ENCODE measurements at regions not wholly inside any gene's neighbourhood (a gene's known extent, or its start where the extent isn't known, plus 50 kb on each side); places are given as distances from the start of the nearest gene placed in this dataset.
"Not testable (repeated sequence)": the region's sequence is repeated elsewhere in the genome, so short reads cannot be mapped to it uniquely, and the experiment has no call there.

DNA sequence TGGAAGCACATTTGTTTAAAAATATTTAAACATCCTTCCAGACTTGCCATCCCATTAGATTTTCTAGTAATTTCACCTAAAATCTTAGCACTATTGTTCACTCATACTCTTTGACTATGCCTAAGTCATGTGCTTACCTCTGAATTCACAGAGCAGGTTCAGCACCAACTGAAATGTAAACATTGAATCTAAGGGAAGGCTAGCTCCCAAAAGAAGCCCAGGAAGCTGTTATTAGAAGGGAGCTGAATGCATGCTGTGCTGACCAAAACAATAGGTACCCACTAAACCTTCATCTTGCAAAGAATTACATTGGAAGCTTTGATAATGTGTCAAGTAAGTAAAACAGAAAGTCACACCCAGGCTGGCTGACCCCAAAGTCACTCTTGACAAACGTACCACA, 571.3 kb downstream of the GABRG2 start:
- no peak for DNase-seq

DNA sequence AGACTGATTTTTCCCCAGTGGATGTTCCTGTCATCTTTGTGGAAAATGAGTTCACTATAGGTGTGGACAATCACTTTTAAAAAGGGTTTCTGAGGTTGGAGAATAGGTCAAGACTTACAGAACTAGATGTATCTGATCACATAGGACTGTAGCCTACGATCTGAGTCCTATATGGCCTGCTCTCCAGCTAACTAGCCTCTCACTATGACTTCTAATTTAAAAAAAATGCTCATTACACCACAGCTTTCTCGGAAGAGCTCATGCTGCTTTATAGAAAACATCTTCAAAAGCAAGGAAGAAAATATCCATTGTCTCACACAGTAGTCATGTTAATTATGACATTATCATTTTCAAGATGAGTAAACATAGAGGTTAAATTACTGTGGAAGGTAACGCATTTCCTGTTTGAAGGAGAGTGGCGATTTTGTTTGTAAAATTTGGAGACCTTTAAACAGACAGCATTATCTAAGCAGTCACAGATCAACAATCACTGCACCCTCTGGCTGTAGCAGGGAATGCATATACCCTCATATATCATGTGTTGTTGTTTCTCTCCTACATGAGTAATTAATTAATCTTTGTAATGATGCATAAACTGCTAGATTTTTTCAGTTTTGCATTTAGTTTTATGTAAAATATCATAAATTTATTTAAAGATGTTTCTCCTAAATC, 573.7 kb downstream of the GABRG2 start:
- DNase-seq: no peak

DNA sequence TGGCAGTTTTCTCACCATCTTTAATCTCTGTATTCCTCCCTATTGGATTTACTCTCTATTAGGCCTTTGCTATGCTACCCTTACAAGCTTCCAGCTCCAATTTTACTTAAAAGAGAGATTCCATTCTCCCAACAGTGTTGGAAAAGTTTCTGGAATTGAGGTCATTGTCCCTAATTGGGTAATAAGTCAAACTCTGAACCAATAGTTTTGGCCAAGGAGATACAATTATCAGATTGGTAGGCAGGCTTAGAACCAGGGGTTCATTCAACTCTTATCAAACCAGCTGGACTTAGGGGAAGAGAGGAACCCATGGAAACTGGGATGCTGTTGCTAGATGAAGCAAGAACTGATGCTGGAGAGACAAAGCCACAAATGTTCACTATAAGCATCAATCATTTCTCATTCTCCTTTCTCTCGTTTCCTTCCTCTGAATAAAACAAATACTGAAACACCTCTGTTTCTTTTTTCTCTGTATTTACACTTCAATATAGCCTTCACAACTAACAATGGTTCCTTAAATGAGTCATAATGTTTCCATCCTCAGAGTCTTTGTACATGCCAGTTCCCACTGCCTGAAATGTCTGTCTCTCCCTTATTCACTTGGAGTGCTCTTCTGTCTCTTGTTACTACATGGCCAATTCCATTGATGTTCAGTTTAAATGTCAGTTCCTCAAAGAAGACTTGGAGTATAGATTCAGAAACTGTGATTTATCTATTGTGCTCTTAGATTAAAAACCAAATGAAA, 587.3 kb downstream of the GABRG2 start:
- DNase-seq: no peak

DNA sequence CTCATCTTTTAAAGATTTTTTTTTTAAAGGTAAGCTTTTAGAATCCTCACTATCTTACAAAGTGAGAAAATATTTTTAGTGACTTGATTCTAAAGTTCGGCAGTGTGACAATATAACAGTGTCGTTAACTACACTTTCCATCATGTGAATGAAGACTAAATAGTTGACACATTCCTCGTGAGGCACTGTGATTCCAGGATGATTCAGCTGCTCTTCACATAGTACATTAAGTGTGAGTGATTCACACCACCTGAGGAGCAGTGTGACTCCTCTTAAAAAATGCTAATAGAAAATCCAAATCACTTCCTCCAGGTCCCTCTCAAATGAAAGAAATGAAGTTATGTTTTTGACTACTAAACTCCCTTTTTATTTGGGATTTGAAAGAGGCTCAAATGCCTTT, 589.5 kb downstream of the GABRG2 start:
- DNase-seq: no peak

DNA sequence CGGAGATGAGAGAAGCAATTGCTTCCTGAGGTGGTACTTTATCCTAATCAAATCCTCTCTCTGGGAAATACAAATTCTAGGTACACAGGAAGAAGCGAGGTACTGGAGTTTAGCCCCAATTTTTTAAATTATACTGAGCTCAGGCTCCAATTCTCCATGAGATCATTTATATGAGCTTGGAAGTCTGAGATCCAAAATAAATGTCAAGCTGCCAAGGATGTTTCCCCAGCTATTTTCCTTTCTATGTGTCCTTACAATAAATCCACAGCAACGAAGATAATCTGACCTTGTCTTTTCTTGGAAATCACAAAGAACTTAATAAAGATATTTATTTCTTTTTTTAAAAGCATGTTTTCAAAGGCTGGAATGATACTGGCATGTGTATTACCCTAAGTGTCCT, 597.3 kb downstream of the GABRG2 start:
- no peak for DNase-seq

DNA sequence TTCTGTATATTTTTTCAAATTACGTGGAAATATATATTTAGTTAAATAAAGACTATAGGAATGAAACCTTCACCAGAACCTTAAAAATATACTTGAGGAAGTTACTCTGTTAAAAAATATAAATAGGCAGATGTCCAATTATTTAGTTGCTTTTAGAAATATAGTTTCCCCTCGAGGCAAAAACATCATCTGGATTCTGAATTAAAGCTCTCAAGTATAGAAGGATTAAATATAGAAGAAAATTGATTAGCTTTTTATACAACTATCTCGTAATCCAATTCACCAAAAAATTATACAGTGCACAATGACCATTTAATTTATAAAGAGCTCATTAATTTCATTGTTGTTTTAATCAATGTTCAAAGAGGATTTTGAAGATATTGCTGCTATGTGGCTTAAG, 601.4 kb downstream of the GABRG2 start:
- no peak for DNase-seq

DNA sequence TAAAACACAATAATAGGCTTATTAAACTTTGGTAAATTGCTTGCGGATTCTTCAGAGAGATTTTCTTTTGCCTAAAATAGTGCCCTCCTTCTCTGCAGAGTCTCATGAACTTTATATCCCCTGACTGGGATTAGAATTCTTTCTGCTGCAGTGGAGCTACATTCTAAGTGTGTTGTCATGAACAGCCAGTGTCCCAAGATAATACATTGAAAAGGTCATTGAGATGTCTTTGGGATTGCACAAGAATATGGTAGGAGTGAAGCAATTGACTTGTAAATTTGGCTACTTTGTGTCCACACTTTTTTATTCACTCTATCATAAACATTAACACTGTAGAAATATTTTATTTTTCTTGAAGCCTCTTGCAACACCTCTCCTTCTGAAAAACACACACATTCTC, 604.5 kb downstream of the GABRG2 start:
- DNase-seq: no peak

DNA sequence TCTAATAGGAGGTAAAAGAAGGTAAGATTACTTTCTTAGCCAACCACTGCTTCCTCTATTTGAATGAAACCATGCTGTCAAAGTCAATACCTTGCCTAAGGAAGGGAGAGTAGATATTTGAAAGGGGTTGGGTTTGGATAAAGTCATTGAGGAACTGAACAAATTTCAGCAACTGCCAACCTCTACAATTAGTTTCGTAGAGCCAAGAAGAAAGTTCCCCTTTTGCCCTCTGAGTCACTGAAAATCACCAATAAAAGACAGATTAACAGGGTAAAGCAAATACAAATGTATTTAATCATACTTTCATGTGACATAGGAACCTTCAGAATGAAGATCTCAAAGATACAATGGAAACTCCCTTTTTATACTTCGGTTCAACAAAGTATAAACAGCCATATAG, 615.7 kb downstream of the GABRG2 start:
- DNase-seq: no peak

DNA sequence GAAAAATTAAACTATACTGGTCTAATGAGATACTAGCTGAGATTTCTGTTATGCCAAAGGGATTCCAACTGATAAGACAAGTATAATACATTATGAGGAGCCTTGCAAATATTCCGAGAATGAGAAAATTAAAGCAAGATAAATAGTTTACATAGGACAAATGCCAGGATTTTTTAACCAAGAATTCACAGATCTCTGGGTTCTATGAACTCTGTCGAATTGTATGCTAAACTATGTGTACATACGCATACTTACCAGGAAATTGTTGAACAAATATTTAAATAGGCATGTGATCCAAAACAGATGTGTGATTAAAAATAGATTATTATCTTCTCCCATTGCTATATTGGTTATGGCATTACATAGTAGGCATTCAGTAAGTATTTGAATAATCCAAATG, 616.6 kb downstream of the GABRG2 start:
- no peak for DNase-seq

DNA sequence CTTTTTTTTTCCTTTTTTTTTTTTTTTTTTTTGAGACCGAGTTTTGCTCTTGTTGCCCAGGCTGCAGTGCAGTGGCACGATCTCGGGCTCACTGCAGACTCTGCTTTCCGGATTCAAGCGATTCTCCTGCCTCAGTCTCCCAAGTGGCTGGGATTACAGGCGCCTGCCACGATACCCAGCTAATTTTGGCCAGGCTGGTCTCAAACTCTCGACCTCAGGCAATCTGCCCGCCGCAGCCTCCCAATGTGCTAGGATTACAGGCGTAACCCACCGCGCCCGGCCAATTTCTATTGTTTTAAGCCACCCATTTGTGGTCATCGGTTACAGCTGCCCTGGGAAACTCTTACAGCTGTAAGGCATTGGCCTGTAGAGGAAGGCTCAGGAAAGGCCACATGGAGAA, 617.7 kb downstream of the GABRG2 start:
- no peak for DNase-seq

DNA sequence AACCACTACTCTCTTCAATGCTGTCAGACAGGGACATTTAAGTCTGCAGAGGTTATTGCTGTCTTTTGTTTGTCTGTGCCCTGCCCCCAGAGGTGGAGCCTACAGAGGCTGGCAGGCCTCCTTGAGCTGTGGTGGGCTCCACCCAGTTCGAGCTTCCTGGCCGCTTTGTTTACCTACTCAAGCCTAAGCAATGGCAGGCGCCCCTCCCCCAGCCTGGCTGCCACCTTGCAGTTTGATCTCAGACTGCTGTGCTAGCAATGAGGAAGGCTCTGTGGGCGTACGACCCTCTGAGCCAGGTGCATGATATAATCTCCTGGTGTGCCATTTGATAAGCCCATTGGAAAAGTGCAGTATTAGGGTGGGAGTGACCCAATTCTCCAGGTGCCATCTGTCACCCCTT, 628.7 kb downstream of the GABRG2 start:
- not testable (repeated sequence) for DNase-seq

DNA sequence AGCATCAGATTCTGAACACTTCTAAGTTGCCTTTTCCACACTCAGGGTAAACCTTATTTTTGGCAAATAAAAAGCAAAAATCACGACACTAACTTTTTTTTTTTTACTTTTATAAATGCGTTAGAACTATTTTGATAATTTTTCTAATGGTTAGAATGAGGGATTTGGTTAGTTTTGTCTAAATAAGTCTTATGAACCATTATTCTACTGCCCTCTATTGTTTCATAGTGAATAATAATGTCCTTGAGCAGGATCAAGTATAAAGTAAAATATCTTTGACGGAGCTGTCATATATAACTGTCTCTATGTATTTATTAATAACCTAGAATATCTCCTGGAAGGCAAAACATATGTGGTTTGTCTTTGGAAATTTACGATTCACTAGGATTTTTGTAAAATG, 631.8 kb downstream of the GABRG2 start:
- no peak for DNase-seq

DNA sequence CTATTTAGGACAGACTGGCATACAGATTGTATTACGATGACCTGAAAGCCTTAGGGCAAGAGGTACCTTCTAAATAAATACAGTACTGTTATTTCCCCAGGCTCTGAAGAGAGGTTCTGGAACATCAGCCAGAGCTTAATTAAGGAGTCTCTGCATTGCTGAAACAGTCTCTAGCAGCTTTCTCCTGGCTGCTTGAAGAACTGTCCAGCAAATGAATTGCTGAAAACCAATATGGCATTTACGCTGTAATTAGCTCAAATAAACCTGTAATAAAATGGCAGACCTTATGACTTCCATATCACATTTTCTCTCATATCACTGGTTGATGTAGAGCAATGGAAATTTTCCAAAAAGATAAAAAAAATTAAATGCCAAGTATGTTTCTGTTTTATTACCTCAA, 636.3 kb downstream of the GABRG2 start:
- DNase-seq: no peak

DNA sequence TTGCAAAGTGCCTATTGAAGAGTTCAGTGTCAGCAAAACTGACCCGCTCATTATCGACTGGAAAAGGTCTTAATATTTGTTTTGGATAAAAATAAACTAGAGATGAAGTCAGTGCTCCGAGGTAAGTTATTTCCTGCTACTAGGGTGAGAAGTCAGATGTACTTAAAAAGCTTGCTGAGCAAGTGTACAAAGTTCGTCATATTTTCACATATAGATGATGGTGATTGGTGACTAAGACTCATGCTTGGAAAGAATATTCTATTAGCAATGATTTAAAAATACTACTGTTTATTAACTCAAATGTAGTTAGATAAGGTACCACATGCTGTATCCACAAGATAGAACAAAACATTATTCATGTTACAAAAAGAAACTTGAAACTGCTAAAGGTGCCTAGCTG, 643.7 kb downstream of the GABRG2 start:
- no peak for DNase-seq

DNA sequence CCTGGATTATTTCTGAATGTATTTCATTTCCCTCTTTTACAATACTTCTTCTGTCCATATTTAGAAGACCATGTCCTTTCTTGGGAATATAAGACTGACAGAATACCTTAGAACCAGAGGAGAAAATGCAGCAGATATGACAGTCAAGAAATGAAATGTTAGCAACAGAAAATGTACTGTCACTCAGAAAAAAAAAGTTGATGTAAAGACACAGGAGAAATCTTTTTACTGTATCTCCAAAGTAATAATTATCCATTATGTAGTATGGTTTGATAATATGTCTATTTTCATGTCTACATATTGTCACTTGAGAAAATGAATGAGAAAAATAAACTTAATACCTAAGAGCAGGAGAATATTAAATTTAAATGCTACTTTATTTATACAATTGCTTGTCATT, 652.1 kb downstream of the GABRG2 start:
- DNase-seq: no peak

DNA sequence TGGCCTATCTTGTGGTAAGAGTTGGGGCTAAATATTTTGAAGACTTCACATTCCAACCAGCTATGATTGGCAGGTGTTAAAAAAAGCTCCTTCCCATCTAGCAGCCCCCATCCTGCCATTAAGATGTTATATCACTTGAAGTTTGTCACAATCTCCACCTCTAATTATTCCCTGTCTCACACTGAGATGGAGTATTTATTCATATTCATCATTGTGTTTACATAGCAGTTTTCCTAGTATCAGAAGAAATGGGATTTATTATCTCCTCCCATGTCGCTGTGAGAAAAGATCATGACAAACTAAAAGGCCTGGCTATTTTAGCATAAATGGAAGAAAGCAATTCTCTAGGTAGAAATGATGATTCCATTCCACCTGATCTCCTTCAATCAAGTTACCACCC, 653.6 kb downstream of the GABRG2 start:
- no peak for DNase-seq

DNA sequence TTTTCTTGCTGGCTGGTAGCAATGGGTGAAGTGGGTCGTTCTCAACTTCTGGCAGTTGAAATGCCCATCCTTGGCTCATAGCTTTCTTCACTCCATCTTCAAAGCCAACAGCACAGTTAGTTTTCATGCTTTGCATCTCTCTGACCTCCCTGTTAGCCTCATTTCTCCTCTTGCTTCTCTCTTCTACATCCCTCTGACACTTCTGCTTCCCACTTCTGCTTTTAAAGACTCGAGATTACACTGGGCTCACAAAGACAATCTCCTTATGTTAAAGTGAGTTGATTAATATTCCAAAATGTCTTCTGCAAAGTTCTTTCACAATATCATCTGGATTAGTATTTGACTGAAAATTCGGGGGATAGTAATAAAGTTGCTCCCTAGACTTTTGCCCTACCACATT, 684.8 kb upstream of the CCNG1 start:
- DNase-seq: no peak

DNA sequence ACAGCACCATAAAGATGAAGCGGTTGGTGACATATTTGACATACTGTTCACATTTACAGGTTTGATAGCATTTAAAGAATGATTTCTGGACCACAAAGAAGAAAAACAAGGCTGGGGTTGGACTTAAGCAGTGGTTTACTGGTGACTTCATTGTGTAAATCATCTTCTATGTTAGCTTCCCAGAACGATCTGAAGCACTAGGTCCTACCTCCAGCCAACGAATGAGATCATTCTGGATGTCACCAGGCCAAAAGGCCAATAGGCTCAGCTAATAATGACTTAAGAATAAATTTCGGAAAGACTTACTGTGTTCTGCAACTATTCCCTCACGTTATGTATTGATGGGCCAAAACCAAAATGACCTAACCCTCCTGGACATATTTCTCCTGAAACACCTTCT, 675.3 kb upstream of the CCNG1 start:
- no peak for DNase-seq

DNA sequence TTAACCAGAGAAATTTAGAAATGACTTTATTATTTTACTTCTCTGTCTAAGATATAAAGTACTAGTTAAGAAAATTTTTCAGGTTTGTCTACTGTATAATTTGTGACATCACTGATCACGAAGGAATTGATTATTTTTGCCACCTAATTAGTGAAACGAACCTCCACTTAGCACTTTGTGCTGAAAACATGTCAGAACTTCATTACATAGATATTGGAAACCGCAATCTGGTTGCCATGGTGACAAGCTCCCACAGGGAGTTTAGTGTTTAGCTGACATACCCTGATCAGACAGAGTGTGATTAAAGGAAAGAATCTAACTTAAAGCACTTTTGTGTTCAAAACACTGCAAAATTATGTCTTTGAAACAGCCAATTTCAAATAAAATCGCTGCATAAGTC, 668.4 kb upstream of the CCNG1 start:
- no peak for DNase-seq

DNA sequence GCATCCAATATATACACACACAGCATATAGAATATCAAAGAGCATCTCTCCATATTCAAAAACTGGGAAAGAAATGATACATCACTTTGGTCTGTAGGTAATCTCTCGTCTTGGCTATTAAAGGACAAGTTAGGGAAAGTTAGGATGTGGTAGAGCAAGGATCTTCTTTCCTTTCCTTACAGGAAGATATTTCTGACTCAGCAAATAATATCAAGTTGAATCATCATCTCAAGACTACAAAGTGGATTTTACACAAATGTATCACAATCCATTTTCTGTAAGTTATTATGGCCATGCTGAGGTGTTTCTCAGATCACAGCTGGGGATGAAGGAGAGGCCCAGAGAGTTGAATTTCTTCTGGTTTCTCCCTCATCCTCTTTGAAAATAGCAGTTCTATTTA, 651.7 kb upstream of the CCNG1 start:
- no peak for DNase-seq

DNA sequence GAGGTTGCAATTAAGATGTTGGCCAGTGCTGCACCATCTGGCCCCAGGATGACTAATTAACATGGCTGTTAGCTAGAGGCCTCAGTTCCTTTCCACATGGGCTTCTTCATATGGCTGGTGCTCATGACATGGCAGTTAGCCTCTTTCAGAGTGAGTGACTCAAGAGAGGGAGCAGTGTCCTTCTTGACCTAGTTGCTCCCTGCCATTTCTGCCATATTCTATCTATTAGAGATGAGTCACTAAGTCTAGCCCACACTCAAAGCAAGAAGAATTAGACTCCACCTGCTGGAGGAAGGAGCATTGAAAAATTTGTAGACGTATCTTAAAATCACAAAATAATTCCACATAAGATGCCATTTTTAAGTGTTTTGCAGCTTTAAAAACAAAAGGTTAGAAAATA, 651.2 kb upstream of the CCNG1 start:
- no peak for DNase-seq

DNA sequence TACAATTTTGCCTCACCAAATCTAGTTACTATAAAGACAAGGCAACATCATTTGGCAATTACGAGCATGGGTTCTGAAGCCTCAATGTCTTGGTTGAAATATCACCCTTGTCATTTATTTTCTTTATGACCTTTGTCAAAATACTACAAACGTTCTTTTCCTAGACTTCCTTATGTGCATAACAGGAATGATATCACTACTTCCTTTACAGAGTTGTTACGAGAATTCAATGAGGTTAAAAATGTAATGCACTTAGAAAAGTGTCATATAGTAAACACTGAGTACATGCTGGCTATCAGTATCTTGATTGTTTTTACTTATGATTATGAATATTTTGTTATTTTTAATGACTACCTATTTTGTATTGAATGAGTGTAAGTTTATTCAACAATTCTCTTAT, 640.9 kb upstream of the CCNG1 start:
- no peak for DNase-seq

DNA sequence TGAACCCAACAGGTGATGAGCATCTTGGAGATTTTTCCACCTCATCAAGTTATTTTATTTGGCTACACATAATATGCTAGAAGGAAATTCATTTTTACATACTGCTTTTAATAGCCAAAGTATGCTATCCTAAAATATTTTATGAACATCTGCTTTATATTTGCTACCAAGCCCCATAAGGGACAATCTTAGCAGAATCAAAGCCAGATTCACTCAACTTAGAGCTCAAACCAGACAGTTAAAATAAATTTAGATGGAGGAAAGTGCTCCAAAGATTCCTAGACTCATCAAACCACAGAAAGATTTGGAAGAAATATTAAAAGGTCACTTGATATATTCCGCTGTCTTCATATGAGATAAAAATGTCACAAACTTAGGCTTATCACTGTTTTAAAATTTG, 637.1 kb upstream of the CCNG1 start:
- DNase-seq: no peak

DNA sequence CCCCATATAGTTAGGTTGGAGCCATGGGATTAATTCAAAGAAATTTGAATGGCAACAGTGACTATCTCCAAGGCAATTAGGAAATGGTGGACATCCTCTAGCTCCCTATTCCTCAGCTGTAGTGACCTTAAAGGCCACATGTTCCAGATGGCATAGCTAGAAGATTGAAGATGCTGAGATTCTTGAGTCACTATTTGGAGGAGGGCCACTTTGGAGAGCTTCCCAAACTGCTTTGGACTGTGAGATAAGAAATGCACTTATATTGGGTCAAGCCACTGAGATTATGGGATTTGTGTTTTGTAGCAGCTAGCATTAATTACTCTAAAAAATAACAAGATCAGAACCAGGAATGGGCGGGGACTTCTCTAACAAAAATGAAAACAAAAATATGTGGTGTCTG, 636.2 kb upstream of the CCNG1 start:
- no peak for DNase-seq

DNA sequence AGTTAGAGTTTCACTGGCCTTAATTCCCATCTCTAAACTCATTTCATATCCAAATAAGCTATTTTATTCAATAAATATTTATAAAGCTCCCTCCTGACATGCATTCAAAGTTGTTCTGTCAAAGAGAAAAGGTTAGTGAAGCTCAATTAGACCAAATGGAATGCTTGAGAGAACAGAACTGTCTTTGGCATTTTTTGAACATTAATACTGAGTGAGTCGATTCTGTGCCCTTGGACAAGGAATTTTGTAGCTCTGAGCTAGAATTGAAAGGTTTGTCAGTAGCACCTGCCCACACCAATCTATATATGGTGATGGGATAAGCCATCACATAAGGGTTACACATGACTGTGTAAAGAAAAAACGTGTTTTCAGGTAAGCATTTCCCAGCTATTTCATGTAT, 631.2 kb upstream of the CCNG1 start:
- no peak for DNase-seq
